Upper lobe of left lung (tissue), 4 donors: ENCODE measurements at regions not wholly inside any gene's neighbourhood (a gene's known extent, or its start where the extent isn't known, plus 50 kb on each side); places are given as distances from the start of the nearest gene placed in this dataset.

Source experiments
- CTCF ChIP-seq, 6 experiments: fragments of 450-650 bp in 4 of 6; fragments of 200-600 bp in 2 of 6; sonication (generic) in 2 of 6; IDR thresholded peaks; one replicate each; pipeline ENCODE4 v1.5.1; 2016 to 2019; ENCODE audit warnings: antibody characterized with exemption in 6 of 6
- EP300 ChIP-seq, 4 donors: sonication (generic); formaldehyde crosslinking; IDR thresholded peaks; one replicate each; pipeline ENCODE4 v1.5.1; 2017; ENCODE audit warnings: antibody characterized with exemption in 4 of 4, control low read depth in 2 of 4
- POLR2A ChIP-seq, 4 donors: fragments of 450-650 bp; IDR thresholded peaks; one replicate each; pipeline ENCODE4 v1.5.1; 2016 to 2017; ENCODE audit warnings: antibody characterized with exemption in 4 of 4, mild to moderate bottlenecking in 2 of 4
- POLR2AphosphoS5 ChIP-seq, 2 donors: sonication (generic); formaldehyde crosslinking; IDR thresholded peaks; one replicate each; pipeline ENCODE4 v1.5.1; 2017; ENCODE audit warnings: antibody characterized with exemption in 2 of 2

- TF ChIP-seq POLR2AphosphoS5 (IDR thresholded peaks at IDR 0.05) (no peak), POLR2A (IDR thresholded peaks at IDR 0.05) (no peak), CTCF (IDR thresholded peaks at IDR 0.05) (no peak), EP300 (IDR thresholded peaks at IDR 0.05) (no peak)
These were observed 492.4 kb upstream of the TMPO start for GRCh38 chr12:98022961-98023360.
